Kidney (tissue), 13 donors: ENCODE measurements at regions not wholly inside any gene's neighbourhood (a gene's known extent, or its start where the extent isn't known, plus 50 kb on each side); places are given as distances from the start of the nearest gene placed in this dataset.
A peak's percentile ranks its signal among the peaks of the same experiment; 100 is the strongest.
"Not testable (repeated sequence)": the region's sequence is repeated elsewhere in the genome, so short reads cannot be mapped to it uniquely, and the experiment has no call there.

ENCODE experiments used
- DNase-seq, 5 donors: peaks; one replicate each; pipeline ENCODE4 v3.0.0-alpha.2; 2013 to 2020
- FAIRE-seq: peaks from 2 replicates; lab custom pipeline; 2012; peaks lifted over from hg19 to GRCh38; lab: Jason Lieb, UNC
- H3K27ac ChIP-seq, 2 donors: one replicate each; pipeline ENCODE4 v1.7.0; 2013; ENCODE audit warnings: low read depth in 2 of 2, low read length in 2 of 2, inconsistent platforms in 1 of 2
- H3K27me3 ChIP-seq: one replicate; pipeline ENCODE4 v1.7.1; 2013; ENCODE audit warnings: low read length, inconsistent platforms; ENCODE audit not compliant: control insufficient read depth, insufficient read depth
- H3K36me3 ChIP-seq, 3 donors: one replicate each; pipeline versions ENCODE4 v1.7.0 to v1.7.1; 2013; ENCODE audit warnings: low read length in 3 of 3, control low read depth in 1 of 3, inconsistent platforms in 1 of 3; ENCODE audit not compliant: insufficient read depth in 3 of 3, control insufficient read depth in 2 of 3
- H3K4me1 ChIP-seq, 3 donors: one replicate each; pipeline versions ENCODE4 v1.7.0 to v1.7.1; 2013; ENCODE audit warnings: low read length in 3 of 3, inconsistent platforms in 1 of 3, low read depth in 1 of 3; ENCODE audit not compliant: control insufficient read depth in 2 of 3, insufficient read depth in 2 of 3
- H3K4me3 ChIP-seq, 3 donors: one replicate each; pipeline versions ENCODE4 v1.7.0 to v1.8.1; 2013; ENCODE audit warnings: low read length in 3 of 3, control low read depth in 1 of 3, inconsistent platforms in 1 of 3
- H3K9ac ChIP-seq, 3 donors: one replicate each; pipeline versions ENCODE4 v1.7.0 to v1.7.1; 2013; ENCODE audit warnings: low read length in 3 of 3, control low read depth in 1 of 3, inconsistent platforms in 1 of 3
- H3K9me3 ChIP-seq, 3 donors: one replicate each; pipeline versions ENCODE4 v1.7.0 to v1.7.1; 2013; ENCODE audit warnings: low read length in 3 of 3, control low read depth in 1 of 3, inconsistent platforms in 1 of 3; ENCODE audit not compliant: control insufficient read depth in 2 of 3, insufficient read depth in 1 of 3
- intact Hi-C: fragments of 100-400 bp; cut with DNase I; formaldehyde crosslinking; loops from one replicate; pipeline ENCODE4 v1.11.1; 2022
- TF ChIP-seq, protein P1 (sequence below): IDR thresholded peaks from 3 replicates; pipeline ENCODE4 v1.5.1; 2012; ENCODE audit warnings: mild to moderate bottlenecking, moderate library complexity, borderline replicate concordance; ENCODE audit not compliant: insufficient read depth; ENCODE audit errors: extremely low read depth
- donor health status: control.
- donor health status: control.
- donor health status: control.
- donor health status: control.
- donor health status: control.
- donor health status: DM: yes; HTN: yes; CAD: no.
- donor health status: Normal renal cell carcinoma (clear cell type).

DNA sequence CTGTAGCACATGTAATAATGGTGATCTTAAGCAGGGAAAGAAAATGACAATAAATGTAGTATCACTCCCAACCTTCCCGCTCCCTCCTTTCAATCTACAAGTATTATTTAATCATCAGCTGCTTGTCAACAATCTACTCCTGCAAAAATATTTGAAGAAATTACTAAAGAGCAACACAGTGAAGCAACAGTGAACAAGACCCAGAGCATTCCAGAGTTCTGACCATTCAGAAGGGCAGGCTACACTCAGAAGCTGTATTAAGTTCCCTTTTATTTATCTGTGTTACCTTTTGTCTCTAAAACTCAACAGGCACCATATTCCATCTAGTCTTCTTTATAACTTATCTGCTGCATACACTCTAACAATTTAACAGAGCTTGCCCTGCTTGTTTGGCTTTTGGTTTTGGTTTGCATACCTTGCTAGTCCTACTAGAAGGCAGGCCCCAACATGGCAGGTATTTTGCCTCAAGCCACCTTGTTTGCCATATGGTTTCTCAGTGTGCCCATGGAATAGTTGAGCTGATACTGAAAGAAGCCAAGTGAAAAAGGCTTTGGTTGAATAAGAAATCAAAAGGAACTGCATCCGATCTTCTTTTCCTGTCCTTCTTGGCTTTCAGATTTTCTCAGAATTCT, 253.9 kb downstream of the CEMIP2 start:
- H3K36me3 ChIP-seq: no peaks in the 10 kb centered on the region
- FAIRE-seq (no peak), DNase-seq (no peak)
- intact Hi-C loops: no loop called here
- no peak overlapping the region for H3K4me3 ChIP-seq
- H3K27ac ChIP-seq: no peak overlapping the region
- H3K4me1 ChIP-seq: no peaks in the 10 kb centered on the region
- no peaks in the 10 kb centered on the region for H3K9me3 ChIP-seq
- H3K9ac ChIP-seq: no peak overlapping the region
- H3K27me3 ChIP-seq: no peaks in the 10 kb centered on the region
- TF ChIP-seq, protein P1, sequence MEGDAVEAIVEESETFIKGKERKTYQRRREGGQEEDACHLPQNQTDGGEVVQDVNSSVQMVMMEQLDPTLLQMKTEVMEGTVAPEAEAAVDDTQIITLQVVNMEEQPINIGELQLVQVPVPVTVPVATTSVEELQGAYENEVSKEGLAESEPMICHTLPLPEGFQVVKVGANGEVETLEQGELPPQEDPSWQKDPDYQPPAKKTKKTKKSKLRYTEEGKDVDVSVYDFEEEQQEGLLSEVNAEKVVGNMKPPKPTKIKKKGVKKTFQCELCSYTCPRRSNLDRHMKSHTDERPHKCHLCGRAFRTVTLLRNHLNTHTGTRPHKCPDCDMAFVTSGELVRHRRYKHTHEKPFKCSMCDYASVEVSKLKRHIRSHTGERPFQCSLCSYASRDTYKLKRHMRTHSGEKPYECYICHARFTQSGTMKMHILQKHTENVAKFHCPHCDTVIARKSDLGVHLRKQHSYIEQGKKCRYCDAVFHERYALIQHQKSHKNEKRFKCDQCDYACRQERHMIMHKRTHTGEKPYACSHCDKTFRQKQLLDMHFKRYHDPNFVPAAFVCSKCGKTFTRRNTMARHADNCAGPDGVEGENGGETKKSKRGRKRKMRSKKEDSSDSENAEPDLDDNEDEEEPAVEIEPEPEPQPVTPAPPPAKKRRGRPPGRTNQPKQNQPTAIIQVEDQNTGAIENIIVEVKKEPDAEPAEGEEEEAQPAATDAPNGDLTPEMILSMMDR: no peak

DNA sequence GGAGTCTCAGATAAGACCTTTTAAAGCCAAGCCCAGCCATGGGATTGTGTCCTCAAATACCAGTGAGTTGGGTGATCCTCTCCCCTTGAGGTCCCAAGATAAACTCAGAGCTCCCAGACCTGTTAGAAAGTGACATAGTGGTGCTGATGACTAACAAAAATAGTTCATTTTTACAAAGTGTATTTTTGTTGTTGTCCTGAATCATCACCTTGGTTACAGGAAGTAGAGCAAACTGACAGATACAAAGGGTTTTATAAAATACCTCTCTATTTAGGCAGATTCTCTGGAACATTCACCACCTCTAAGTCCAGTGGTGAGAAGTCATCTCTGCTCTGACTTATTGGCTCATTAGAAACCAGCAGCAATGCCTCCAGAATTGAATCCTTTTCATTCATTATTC, 259.3 kb downstream of the CEMIP2 start:
- Histone ChIP-seq H3K27me3 (no peaks in the 10 kb centered on the region), H3K36me3 (no peaks in the 10 kb centered on the region), H3K4me3 (no peak overlapping the region), H3K4me1 (no peaks in the 10 kb centered on the region), H3K9ac (no peak overlapping the region), H3K27ac (no peak overlapping the region), H3K9me3 (no peaks in the 10 kb centered on the region)
- DNase-seq: no peak
- FAIRE-seq: no peak
- TF ChIP-seq, protein P1: no peak
- intact Hi-C loops: no loop called here

DNA sequence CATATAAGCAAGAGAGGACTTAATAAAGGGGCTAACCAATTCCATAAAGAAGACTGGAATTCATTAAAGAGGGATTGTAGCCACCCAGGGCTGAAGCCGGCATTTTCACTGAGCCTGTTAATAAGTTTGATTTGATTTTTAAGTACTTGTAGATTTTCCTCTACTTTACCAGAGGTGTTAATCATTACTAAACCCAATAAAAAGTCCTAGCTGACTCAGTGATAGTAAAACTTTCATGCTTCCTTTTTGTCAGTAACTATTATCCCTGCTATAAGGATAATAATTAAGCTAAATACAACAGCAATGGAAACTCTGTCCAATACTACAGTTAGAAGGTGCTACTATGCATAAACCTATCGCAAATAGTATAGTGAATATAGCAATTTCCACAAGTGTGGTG, 260.2 kb downstream of the CEMIP2 start:
- H3K36me3 ChIP-seq, H3K9me3 ChIP-seq, H3K4me3 ChIP-seq, H3K27ac ChIP-seq, H3K9ac ChIP-seq, intact Hi-C loops, H3K27me3 ChIP-seq, H3K4me1 ChIP-seq: not testable (repeated sequence)
- peak; percentile 63 for FAIRE-seq
- peak in 1 of 5 donors; percentile 3 for DNase-seq

DNA sequence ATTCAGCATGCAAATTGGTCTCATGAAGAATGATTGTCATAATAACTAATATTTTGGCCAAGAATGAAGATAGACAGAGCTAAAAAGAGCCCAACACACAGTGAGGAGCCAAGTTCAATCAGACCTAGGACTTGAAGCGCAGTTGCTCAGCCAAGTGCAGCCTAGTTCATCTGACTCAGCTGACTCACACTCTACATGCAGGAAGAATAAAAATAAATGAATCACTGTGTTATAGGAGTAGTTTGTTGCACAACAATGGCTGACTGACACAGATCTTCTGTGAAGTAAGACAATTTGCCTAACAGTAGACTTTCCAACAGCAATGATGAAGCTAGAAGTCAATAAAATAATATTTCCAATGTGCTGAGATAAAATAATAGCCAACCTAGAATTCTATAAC, 261.5 kb downstream of the CEMIP2 start:
- DNase-seq (no peak), FAIRE-seq (no peak)
- TF ChIP-seq, protein P1: no peak
- Histone ChIP-seq H3K9ac (no peak overlapping the region), H3K9me3 (no peaks in the 10 kb centered on the region), H3K27ac (no peak overlapping the region), H3K4me1 (no peaks in the 10 kb centered on the region), H3K36me3 (no peaks in the 10 kb centered on the region), H3K27me3 (no peaks in the 10 kb centered on the region), H3K4me3 (no peak overlapping the region)
- intact Hi-C loops: no loop called here
